Peyer's patch (tissue), 4 donors: ENCODE measurements at regions not wholly inside any gene's neighbourhood (a gene's known extent, or its start where the extent isn't known, plus 50 kb on each side); places are given as distances from the start of the nearest gene placed in this dataset.

Experiments used
- POLR2A ChIP-seq, 2 donors: fragments of 450-650 bp; IDR thresholded peaks; one replicate each; pipeline ENCODE4 v1.5.1; 2017; ENCODE audit warnings: antibody characterized with exemption in 2 of 2, mild to moderate bottlenecking in 2 of 2, moderate library complexity in 2 of 2
- TF ChIP-seq, protein P1 (sequence below), 6 experiments: fragments of 450-650 bp in 4 of 6; fragments of 200-600 bp in 2 of 6; sonication (generic) in 1 of 6; IDR thresholded peaks; one replicate each; pipeline ENCODE4 v1.5.1; 2017 to 2019; ENCODE audit warnings: antibody characterized with exemption in 6 of 6, mild to moderate bottlenecking in 3 of 6, moderate library complexity in 1 of 6

GRCh38 chr6:22221630-22222029 is 75.2 kb downstream of the PRL start:
- TF ChIP-seq POLR2A (IDR thresholded peaks at IDR 0.05), result no peak
- TF ChIP-seq, protein P1, sequence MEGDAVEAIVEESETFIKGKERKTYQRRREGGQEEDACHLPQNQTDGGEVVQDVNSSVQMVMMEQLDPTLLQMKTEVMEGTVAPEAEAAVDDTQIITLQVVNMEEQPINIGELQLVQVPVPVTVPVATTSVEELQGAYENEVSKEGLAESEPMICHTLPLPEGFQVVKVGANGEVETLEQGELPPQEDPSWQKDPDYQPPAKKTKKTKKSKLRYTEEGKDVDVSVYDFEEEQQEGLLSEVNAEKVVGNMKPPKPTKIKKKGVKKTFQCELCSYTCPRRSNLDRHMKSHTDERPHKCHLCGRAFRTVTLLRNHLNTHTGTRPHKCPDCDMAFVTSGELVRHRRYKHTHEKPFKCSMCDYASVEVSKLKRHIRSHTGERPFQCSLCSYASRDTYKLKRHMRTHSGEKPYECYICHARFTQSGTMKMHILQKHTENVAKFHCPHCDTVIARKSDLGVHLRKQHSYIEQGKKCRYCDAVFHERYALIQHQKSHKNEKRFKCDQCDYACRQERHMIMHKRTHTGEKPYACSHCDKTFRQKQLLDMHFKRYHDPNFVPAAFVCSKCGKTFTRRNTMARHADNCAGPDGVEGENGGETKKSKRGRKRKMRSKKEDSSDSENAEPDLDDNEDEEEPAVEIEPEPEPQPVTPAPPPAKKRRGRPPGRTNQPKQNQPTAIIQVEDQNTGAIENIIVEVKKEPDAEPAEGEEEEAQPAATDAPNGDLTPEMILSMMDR (IDR thresholded peaks at IDR 0.05), result no peak
